H1 (cell line): ENCODE measurements at regions not wholly inside any gene's neighbourhood (a gene's known extent, or its start where the extent isn't known, plus 50 kb on each side); places are given as distances from the start of the nearest gene placed in this dataset.

Experiments used
- CTCF ChIA-PET: fragments of 300-600 bp; sonication (Branson Sonifier 250); formaldehyde crosslinking; loops from one replicate; lab custom pipeline; 2021; ENCODE audit not compliant: partially characterized antibody; lab: Charles Lee
- POLR2A ChIA-PET: fragments of 300-600 bp; sonication (Branson Sonifier 250); formaldehyde crosslinking; loops from one replicate; lab custom pipeline; 2021; ENCODE audit warnings: inconsistent platforms; ENCODE audit not compliant: partially characterized antibody; lab: Charles Lee
- DNase-seq, 2 experiments: peaks; one replicate each; pipeline versions ENCODE4 v3.0.0 to v3.0.0-alpha.2; 2010 to 2022; ENCODE audit warnings: low spot score in 2 of 2, low read depth in 1 of 2, mixed read lengths in 1 of 2
- FAIRE-seq: peaks from 2 replicates; lab custom pipeline; 2011; peaks lifted over from hg19 to GRCh38; lab: Jason Lieb, UNC
- H2AFZ ChIP-seq: 2 replicates; pipeline ENCODE4 v1.8.1; 2012; ENCODE audit warnings: low read length, inconsistent platforms
- H2AK5ac ChIP-seq: 2 replicates; pipeline ENCODE4 v1.6.1; 2013; ENCODE audit warnings: low read depth, low read length
- H2BK120ac ChIP-seq: replicated peaks from 2 replicates; pipeline ENCODE3; 2013; ENCODE audit warnings: low read depth, low read length, inconsistent platforms
- H2BK12ac ChIP-seq: 2 replicates; pipeline ENCODE4 v1.6.1; 2013; ENCODE audit warnings: low read depth, low read length
- H2BK15ac ChIP-seq: 2 replicates; pipeline ENCODE4 v1.6.1; 2013; ENCODE audit warnings: low read length
- H2BK20ac ChIP-seq: 2 replicates; pipeline ENCODE4 v1.6.1; 2013; ENCODE audit warnings: low read length
- H2BK5ac ChIP-seq: 2 replicates; pipeline ENCODE4 v1.6.1; 2013; ENCODE audit warnings: low read depth, low read length
- H3K14ac ChIP-seq: 2 replicates; pipeline ENCODE4 v1.6.1; 2013; ENCODE audit warnings: inconsistent platforms; ENCODE audit not compliant: insufficient read length
- H3K18ac ChIP-seq: 2 replicates; pipeline ENCODE4 v1.6.1; 2013; ENCODE audit warnings: low read length; ENCODE audit errors: extremely low read depth
- H3K23ac ChIP-seq: 2 replicates; pipeline ENCODE4 v1.6.1; 2013; ENCODE audit warnings: inconsistent platforms; ENCODE audit not compliant: insufficient read length
- H3K23me2 ChIP-seq: 2 replicates; pipeline ENCODE4 v1.6.1; 2013; ENCODE audit warnings: low read depth, low read length
- H3K27ac ChIP-seq: 2 replicates; pipeline ENCODE4 v1.6.1; 2011; ENCODE audit warnings: low read depth, low read length, inconsistent platforms
- H3K27me3 ChIP-seq, 4 experiments: replicated peaks in 1 of 4; 1 replicate in 1 of 4; 2 replicates in 3 of 4; pipeline versions ENCODE4 v1.6.1 to v1.8.1; 2011 to 2013; ENCODE audit warnings: low read length in 3 of 4, mild to moderate bottlenecking in 3 of 4, inconsistent platforms in 2 of 4, mixed read lengths in 2 of 4, moderate library complexity in 1 of 4; ENCODE audit not compliant: control insufficient read depth in 3 of 4, insufficient read depth in 3 of 4; ENCODE audit errors: extremely low read depth in 1 of 4
- H3K36me3 ChIP-seq, 4 experiments: 2 replicates each; pipeline versions ENCODE4 v1.6.1 to v1.8.1; 2011 to 2013; ENCODE audit warnings: mild to moderate bottlenecking in 4 of 4, low read length in 3 of 4, moderate library complexity in 2 of 4, control low read depth in 1 of 4, inconsistent platforms in 1 of 4; ENCODE audit not compliant: insufficient read depth in 4 of 4, control insufficient read depth in 2 of 4
- H3K4ac ChIP-seq: replicated peaks from 2 replicates; pipeline ENCODE3; 2013; ENCODE audit warnings: low read length, low read depth, mixed read lengths, inconsistent platforms; ENCODE audit not compliant: insufficient read length
- H3K4me1 ChIP-seq, 4 experiments: replicated peaks in 1 of 4; 1 replicate in 1 of 4; 2 replicates in 3 of 4; pipeline versions ENCODE4 v1.6.1 to v1.8.1; 2011 to 2013; ENCODE audit warnings: low read length in 3 of 4, inconsistent platforms in 2 of 4, mixed read lengths in 1 of 4; ENCODE audit not compliant: insufficient read depth in 4 of 4, control insufficient read depth in 3 of 4
- H3K4me2 ChIP-seq, 2 experiments: 2 replicates each; pipeline versions ENCODE4 v1.6.1 to v1.8.1; 2011 to 2013; ENCODE audit warnings: low read depth in 2 of 2, low read length in 2 of 2, control low read depth in 1 of 2, inconsistent platforms in 1 of 2, mild to moderate bottlenecking in 1 of 2; ENCODE audit not compliant: insufficient read depth in 1 of 2
- H3K4me3 ChIP-seq, 4 experiments: fragments of 200-600, 300-600 bp in 1 of 4; sonication (generic), shearing (Covaris generic), sonication (Bioruptor Twin) in 1 of 4; 2 replicates each; pipeline versions ENCODE4 v1.5.1 to v1.8.1; 2011 to 2016; ENCODE audit warnings: low read length in 4 of 4, low read depth in 3 of 4, control low read depth in 2 of 4, inconsistent platforms in 2 of 4, mild to moderate bottlenecking in 2 of 4, mixed read lengths in 1 of 4, moderate library complexity in 1 of 4; ENCODE audit not compliant: insufficient read depth in 2 of 4; ENCODE audit errors: extremely low read depth in 1 of 4
- H3K56ac ChIP-seq: replicated peaks from 2 replicates; pipeline ENCODE3; 2013; ENCODE audit warnings: low read depth, mild to moderate bottlenecking, mixed read lengths, low read length, inconsistent platforms; ENCODE audit not compliant: insufficient read length
- H3K79me1 ChIP-seq: 2 replicates; pipeline ENCODE4 v1.6.1; 2013; ENCODE audit warnings: low read depth, low read length, control low read depth
- H3K79me2 ChIP-seq, 2 experiments: 2 replicates each; pipeline versions ENCODE4 v1.6.1 to v1.8.1; 2012 to 2013; ENCODE audit warnings: low read length in 2 of 2, mild to moderate bottlenecking in 2 of 2, inconsistent platforms in 1 of 2; ENCODE audit not compliant: insufficient read depth in 2 of 2, control insufficient read depth in 1 of 2
- H3K9ac ChIP-seq, 4 experiments: replicated peaks in 1 of 4; 1 replicate in 1 of 4; 2 replicates in 3 of 4; pipeline versions ENCODE4 v1.6.1 to v1.8.1; 2011 to 2013; ENCODE audit warnings: low read depth in 3 of 4, low read length in 3 of 4, control low read depth in 2 of 4, mild to moderate bottlenecking in 2 of 4, moderate library complexity in 2 of 4, inconsistent platforms in 1 of 4; ENCODE audit errors: extremely low read depth in 1 of 4
- H3K9me3 ChIP-seq, 2 experiments: 2 replicates each; pipeline versions ENCODE4 v1.6.1 to v1.8.1; 2012 to 2013; ENCODE audit warnings: mild to moderate bottlenecking in 2 of 2, moderate library complexity in 2 of 2, control low read depth in 1 of 2, inconsistent platforms in 1 of 2, low read depth in 1 of 2, low read length in 1 of 2, mixed read lengths in 1 of 2; ENCODE audit not compliant: insufficient read depth in 2 of 2
- H4K20me1 ChIP-seq, 2 experiments: replicated peaks in 1 of 2; 2 replicates each; pipeline versions ENCODE3 to v1.8.1; 2011 to 2013; ENCODE audit warnings: inconsistent platforms in 2 of 2, low read length in 2 of 2, mild to moderate bottlenecking in 1 of 2; ENCODE audit not compliant: insufficient read depth in 2 of 2, control insufficient read depth in 1 of 2
- H4K5ac ChIP-seq: 2 replicates; pipeline ENCODE4 v1.6.1; 2013; ENCODE audit warnings: low read length, low read depth, mixed read lengths, inconsistent platforms; ENCODE audit not compliant: insufficient read length
- H4K8ac ChIP-seq: 2 replicates; pipeline ENCODE4 v1.8.0; 2013; ENCODE audit warnings: mild to moderate bottlenecking, moderate library complexity, low read length, inconsistent platforms; ENCODE audit not compliant: insufficient read depth; ENCODE audit errors: extremely low read depth
- H4K91ac ChIP-seq: replicated peaks from 2 replicates; pipeline ENCODE3; 2013; ENCODE audit warnings: low read length, mixed read lengths, inconsistent platforms; ENCODE audit not compliant: insufficient read length
- ASH2L ChIP-seq: fragments of 200-600, 300-600 bp; sonication (generic); IDR thresholded peaks from one replicate; pipeline ENCODE4 v1.7.1; 2017; ENCODE audit warnings: low read length
- CHD2 ChIP-seq: IDR thresholded peaks from 2 replicates; pipeline ENCODE4 v1.6.1; 2012; ENCODE audit warnings: low read length, improper control_type of control experiment
- EP300 ChIP-seq, 2 experiments: IDR thresholded peaks; 1 replicate in 1 of 2; 2 replicates in 1 of 2; pipeline ENCODE4 v1.6.1; 2011 to 2012; ENCODE audit warnings: low read depth in 2 of 2, low read length in 2 of 2, mild to moderate bottlenecking in 2 of 2, borderline replicate concordance in 1 of 2, inconsistent platforms in 1 of 2, moderate library complexity in 1 of 2
- KDM5A ChIP-seq: fragments of 200-600 bp; IDR thresholded peaks from 2 replicates; pipeline ENCODE4 v1.7.1; 2012; ENCODE audit warnings: mild to moderate bottlenecking, low read length, inconsistent platforms, mixed read lengths
- NRF1 ChIP-seq: IDR thresholded peaks from 2 replicates; pipeline ENCODE4 v1.6.1; 2011; ENCODE audit warnings: mild to moderate bottlenecking, low read depth, low read length, improper control_type of control experiment
- RBBP5 ChIP-seq: IDR thresholded peaks from 2 replicates; pipeline ENCODE4 v1.7.1; 2012; ENCODE audit warnings: low read depth, mild to moderate bottlenecking, inconsistent platforms, low read length, moderate library complexity, borderline replicate concordance
- RFX5 ChIP-seq: IDR thresholded peaks from 2 replicates; pipeline ENCODE4 v1.6.1; 2011; ENCODE audit warnings: low read depth, low read length, improper control_type of control experiment, borderline replicate concordance
- SIN3A ChIP-seq, 2 experiments: IDR thresholded peaks in 1 of 2; conservative IDR thresholded peaks in 1 of 2; 2 replicates each; pipeline ENCODE4 v1.6.1; 2011 to 2012; ENCODE audit warnings: low read length in 2 of 2, improper control_type of control experiment in 1 of 2, low read depth in 1 of 2, mild to moderate bottlenecking in 1 of 2
- TBP ChIP-seq: IDR thresholded peaks from 2 replicates; pipeline ENCODE4 v1.6.1; 2011; ENCODE audit warnings: low read depth, low read length, improper control_type of control experiment
- YY1 ChIP-seq: IDR thresholded peaks from 2 replicates; pipeline ENCODE4 v1.6.1; 2011; ENCODE audit warnings: low read depth, mild to moderate bottlenecking, low read length
- whole genome bisulfite sequencing, 2 experiments: shearing (Covaris generic) in 1 of 2; methylation state at CpG; one replicate each; pipeline versions ENCODE4 v1.1.6 to v1.1.7; 2013 to 2015; ENCODE audit warnings: low lambda C conversion rate in 2 of 2, mixed read lengths in 2 of 2, inconsistent platforms in 1 of 2, low coverage in 1 of 2, missing lambda C conversion rate in 1 of 2; ENCODE audit not compliant: insufficient replicate concordance in 2 of 2, insufficient coverage in 1 of 2, insufficient read length in 1 of 2; ENCODE audit errors: extremely low coverage in 1 of 2, missing lambda C conversion rate in 1 of 2; 5-methylcytosine and 5-hydroxymethylcytosine counted together
- TF ChIP-seq, protein P1 (sequence below): IDR thresholded peaks from 2 replicates; pipeline ENCODE4 v1.6.1; 2011; ENCODE audit warnings: low read length, improper control_type of control experiment
- TF ChIP-seq, protein P2 (sequence below): IDR thresholded peaks from 2 replicates; pipeline ENCODE4 v1.6.1; 2012; ENCODE audit warnings: inconsistent platforms
- TF ChIP-seq, protein P3 (sequence below): IDR thresholded peaks from 2 replicates; pipeline ENCODE4 v1.6.1; 2012; ENCODE audit warnings: inconsistent platforms

DNA sequence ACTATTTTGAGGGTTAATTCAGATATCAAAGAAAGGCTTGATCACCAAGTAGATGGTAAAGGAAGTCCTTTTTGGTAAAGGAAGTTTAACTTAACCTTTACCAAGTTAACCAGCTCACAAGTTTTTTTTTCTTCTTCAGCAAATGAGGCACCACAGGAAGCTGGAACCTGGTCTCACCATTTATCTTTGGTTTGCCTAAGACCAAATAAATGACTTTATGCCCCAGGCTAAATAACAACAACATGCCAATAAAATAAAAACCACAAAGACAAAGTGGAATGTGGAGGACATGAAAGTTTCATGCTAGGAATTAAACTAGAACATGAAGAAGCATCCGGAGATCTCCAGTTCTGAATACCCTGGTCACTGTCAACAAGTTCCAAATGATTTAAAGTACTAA lies 116.8 kb upstream of the PRICKLE1 start:
- Histone ChIP-seq H2BK15ac (no peak overlapping the region), H3K23me2 (no peaks in the 10 kb centered on the region), H3K18ac (no peak overlapping the region), H2BK5ac (no peak overlapping the region), H2AFZ (no peak overlapping the region), H3K4me2 (no peak overlapping the region), H3K56ac (no peak overlapping the region), H2AK5ac (no peak overlapping the region), H3K79me2 (no peaks in the 10 kb centered on the region), H3K9ac (no peak overlapping the region), H3K4me3 (no peak overlapping the region), H4K91ac (no peak overlapping the region), H2BK120ac (no peak overlapping the region), H3K4ac (no peak overlapping the region), H4K5ac (no peak overlapping the region), H3K27ac (no peak overlapping the region), H3K79me1 (no peaks in the 10 kb centered on the region), H4K8ac (no peak overlapping the region), H3K4me1 (peaks cover 0 to 5% (median 0%) of the 10 kb centered on the region in 4 experiments; a peak in 1 of 7 replicates), H2BK20ac (no peak overlapping the region), H4K20me1 (no peaks in the 10 kb centered on the region), H2BK12ac (no peak overlapping the region), H3K27me3 (no peaks in the 10 kb centered on the region; a peak in 1 of 7 replicates), H3K36me3 (no peaks in the 10 kb centered on the region), H3K23ac (no peak overlapping the region), H3K14ac (no peak overlapping the region), H3K9me3 (no peaks in the 10 kb centered on the region)
- whole genome bisulfite sequencing, 2 experiments = 86% methylated on average over 1 of the region's 1 CpG; no CpG with 5 or more reads in 1 of the 2 experiments
- POLR2A ChIA-PET = no interaction called here
- DNase-seq = no peak
- CTCF ChIA-PET = interaction anchor here (0.7 kb wide), 1 partner anchor 146 kb away, joined by 3 read pairs; no protein-coding TSS in a partner anchor
- FAIRE-seq = no peak
- TF ChIP-seq CHD2 (no peak), ASH2L (no peak), YY1 (no peak), SIN3A (conservative IDR thresholded peaks at IDR 0.05 in 1 of 2, IDR thresholded peaks at IDR 0.05 in 1 of 2; ENCODE audit: low read depth in 1 of 2, low read length in 2 of 2) (no peak), RFX5 (no peak), RBBP5 (no peak), KDM5A (no peak), EP300 (IDR thresholded peaks at IDR 0.05; ENCODE audit: borderline replicate concordance in 1 of 2, low read depth in 2 of 2, low read length in 2 of 2) (no peak), NRF1 (no peak), TBP (no peak)
- TF ChIP-seq, protein P1, sequence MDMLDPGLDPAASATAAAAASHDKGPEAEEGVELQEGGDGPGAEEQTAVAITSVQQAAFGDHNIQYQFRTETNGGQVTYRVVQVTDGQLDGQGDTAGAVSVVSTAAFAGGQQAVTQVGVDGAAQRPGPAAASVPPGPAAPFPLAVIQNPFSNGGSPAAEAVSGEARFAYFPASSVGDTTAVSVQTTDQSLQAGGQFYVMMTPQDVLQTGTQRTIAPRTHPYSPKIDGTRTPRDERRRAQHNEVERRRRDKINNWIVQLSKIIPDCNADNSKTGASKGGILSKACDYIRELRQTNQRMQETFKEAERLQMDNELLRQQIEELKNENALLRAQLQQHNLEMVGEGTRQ = no peak
- TF ChIP-seq, protein P2, sequence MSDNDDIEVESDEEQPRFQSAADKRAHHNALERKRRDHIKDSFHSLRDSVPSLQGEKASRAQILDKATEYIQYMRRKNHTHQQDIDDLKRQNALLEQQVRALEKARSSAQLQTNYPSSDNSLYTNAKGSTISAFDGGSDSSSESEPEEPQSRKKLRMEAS = no peak
- TF ChIP-seq, protein P3, sequence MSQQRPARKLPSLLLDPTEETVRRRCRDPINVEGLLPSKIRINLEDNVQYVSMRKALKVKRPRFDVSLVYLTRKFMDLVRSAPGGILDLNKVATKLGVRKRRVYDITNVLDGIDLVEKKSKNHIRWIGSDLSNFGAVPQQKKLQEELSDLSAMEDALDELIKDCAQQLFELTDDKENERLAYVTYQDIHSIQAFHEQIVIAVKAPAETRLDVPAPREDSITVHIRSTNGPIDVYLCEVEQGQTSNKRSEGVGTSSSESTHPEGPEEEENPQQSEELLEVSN = no peak
